Osteoblast (primary cell): ENCODE measurements at regions not wholly inside any gene's neighbourhood (a gene's known extent, or its start where the extent isn't known, plus 50 kb on each side); places are given as distances from the start of the nearest gene placed in this dataset.

ENCODE experiments used
- DNase-seq: peaks from one replicate; pipeline ENCODE4 v3.0.0; 2011; ENCODE audit warnings: low spot score, mixed read lengths; ENCODE audit not compliant: insufficient read length; ENCODE audit errors: missing footprints
- H2AFZ ChIP-seq: 2 replicates; pipeline ENCODE4 v1.6.0; 2011; ENCODE audit warnings: mild to moderate bottlenecking, low read length
- H3K27ac ChIP-seq: 2 replicates; pipeline ENCODE4 v1.5.1; 2011; ENCODE audit warnings: mild to moderate bottlenecking, low read depth, low read length, moderate library complexity
- H3K27me3 ChIP-seq: 2 replicates; pipeline ENCODE4 v1.6.0; 2012; ENCODE audit warnings: mild to moderate bottlenecking, control low read depth, inconsistent platforms, low read length, moderate library complexity; ENCODE audit not compliant: insufficient read depth
- H3K36me3 ChIP-seq: 2 replicates; pipeline ENCODE4 v1.5.1; 2011; ENCODE audit warnings: mild to moderate bottlenecking, low read length, control low read depth, moderate library complexity; ENCODE audit not compliant: insufficient read depth
- H3K4me1 ChIP-seq: 2 replicates; pipeline ENCODE4 v1.5.1; 2011; ENCODE audit warnings: mild to moderate bottlenecking, low read length, control low read depth, moderate library complexity; ENCODE audit not compliant: insufficient read depth
- H3K4me2 ChIP-seq: 2 replicates; pipeline ENCODE4 v1.6.0; 2011; ENCODE audit warnings: mild to moderate bottlenecking, low read length; ENCODE audit not compliant: insufficient read depth
- H3K4me3 ChIP-seq: fragments of 200-600 bp; sonication (generic); 3 replicates; pipeline ENCODE4 v1.5.1; 2012; ENCODE audit warnings: mild to moderate bottlenecking, low read length, inconsistent platforms; ENCODE audit not compliant: insufficient read depth
- H3K79me2 ChIP-seq: 2 replicates; pipeline ENCODE4 v1.6.0; 2012; ENCODE audit warnings: mild to moderate bottlenecking, low read length, control low read depth, inconsistent platforms; ENCODE audit not compliant: insufficient read depth
- H3K9me3 ChIP-seq: 2 replicates; pipeline ENCODE4 v1.5.1; 2011; ENCODE audit warnings: low read depth, low read length, control low read depth
- H4K20me1 ChIP-seq: 2 replicates; pipeline ENCODE4 v1.6.0; 2012; ENCODE audit warnings: mild to moderate bottlenecking, low read length, control low read depth; ENCODE audit not compliant: insufficient read depth
- CTCF ChIP-seq: IDR thresholded peaks from 2 replicates; pipeline ENCODE4 v1.5.1; 2011; ENCODE audit warnings: mild to moderate bottlenecking, low read depth, low read length, moderate library complexity; ENCODE audit errors: extremely low read depth

GRCh38 chr4:38226170-38226569 is 266.0 kb downstream of the PTTG2 start:
- H2AFZ ChIP-seq, result no peak overlapping the region
- H4K20me1 ChIP-seq, result no peaks in the 10 kb centered on the region
- H3K4me1 ChIP-seq, result peaks cover 8% of the 10 kb centered on the region
- H3K4me2 ChIP-seq, result no peak overlapping the region
- H3K27ac ChIP-seq, result no peak overlapping the region
- H3K27me3 ChIP-seq, result no peaks in the 10 kb centered on the region
- no peak overlapping the region for H3K4me3 ChIP-seq
- DNase-seq, result no peak
- H3K79me2 ChIP-seq, result no peaks in the 10 kb centered on the region
- TF ChIP-seq CTCF, result no peak
- no peaks in the 10 kb centered on the region for H3K36me3 ChIP-seq
- no peaks in the 10 kb centered on the region for H3K9me3 ChIP-seq

GRCh38 chr4:38230121-38230801 is 270.1 kb downstream of the PTTG2 start:
- H3K27me3 ChIP-seq, result no peaks in the 10 kb centered on the region
- H2AFZ ChIP-seq, result no peak overlapping the region
- H3K4me3 ChIP-seq, result no peak overlapping the region
- H3K36me3 ChIP-seq, result no peaks in the 10 kb centered on the region
- H3K4me1 ChIP-seq, result no peaks in the 10 kb centered on the region
- no peak overlapping the region for H3K27ac ChIP-seq
- no peaks in the 10 kb centered on the region for H3K9me3 ChIP-seq
- DNase-seq, result no peak
- H4K20me1 ChIP-seq, result no peaks in the 10 kb centered on the region
- TF ChIP-seq CTCF, result no peak
- H3K4me2 ChIP-seq, result no peak overlapping the region
- H3K79me2 ChIP-seq, result no peaks in the 10 kb centered on the region

GRCh38 chr4:38230821-38231563 is 270.8 kb downstream of the PTTG2 start:
- Histone ChIP-seq H3K4me2 (no peak overlapping the region), H3K27me3 (no peaks in the 10 kb centered on the region), H4K20me1 (no peaks in the 10 kb centered on the region), H3K4me1 (no peaks in the 10 kb centered on the region), H3K27ac (no peak overlapping the region), H3K9me3 (no peaks in the 10 kb centered on the region), H3K36me3 (no peaks in the 10 kb centered on the region), H3K79me2 (no peaks in the 10 kb centered on the region), H3K4me3 (no peak overlapping the region), H2AFZ (no peak overlapping the region)
- DNase-seq, result no peak
- TF ChIP-seq CTCF, result no peak

GRCh38 chr4:38231626-38232025 is 271.4 kb downstream of the PTTG2 start:
- no peak overlapping the region for H2AFZ ChIP-seq
- no peaks in the 10 kb centered on the region for H3K36me3 ChIP-seq
- no peaks in the 10 kb centered on the region for H4K20me1 ChIP-seq
- no peaks in the 10 kb centered on the region for H3K9me3 ChIP-seq
- no peak for DNase-seq
- no peaks in the 10 kb centered on the region for H3K79me2 ChIP-seq
- H3K4me2 ChIP-seq, result no peak overlapping the region
- H3K4me3 ChIP-seq, result no peak overlapping the region
- no peak for TF ChIP-seq CTCF
- peaks cover 2% of the 10 kb centered on the region for H3K4me1 ChIP-seq
- H3K27ac ChIP-seq, result no peak overlapping the region
- no peaks in the 10 kb centered on the region for H3K27me3 ChIP-seq
